ENCODE measurements at regions not wholly inside any gene's neighbourhood (a gene's known extent, or its start where the extent isn't known, plus 50 kb on each side); places are given as distances from the start of the nearest gene placed in this dataset.
"Not testable (repeated sequence)": the region's sequence is repeated elsewhere in the genome, so short reads cannot be mapped to it uniquely, and the experiment has no call there.

DNA sequence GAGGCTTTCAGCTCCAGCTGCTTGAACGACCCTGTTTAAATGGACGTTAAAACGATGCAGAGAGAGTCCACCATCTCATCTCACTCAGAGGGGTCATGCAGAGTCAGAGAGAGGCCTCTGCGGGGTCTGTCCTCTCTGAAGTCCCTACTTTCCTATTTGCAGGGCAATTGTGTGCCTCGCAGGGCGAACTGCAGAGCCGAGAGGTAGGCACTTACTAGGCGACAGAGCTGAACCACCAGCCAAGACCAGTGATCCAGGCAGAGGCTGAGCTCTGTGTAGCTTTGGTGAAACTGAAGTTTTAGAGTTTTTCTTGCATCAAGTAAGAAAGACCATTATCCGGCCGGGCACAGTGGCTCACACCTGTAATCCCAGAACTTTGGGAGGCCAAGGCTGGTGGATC lies 64.1 kb upstream of the CUX1 start:
- no peak overlapping the region for H3K4me3 ChIP-seq (ENCODE audit: low read length)
- H3K4me1 ChIP-seq (ENCODE audit: control insufficient read depth, insufficient read depth, low read length) = no peaks in the 10 kb centered on the region
- no peak overlapping the region for H3K27ac ChIP-seq (ENCODE audit: low read depth, low read length)
- H3K9ac ChIP-seq (ENCODE audit: low read length) = no peak overlapping the region
- H3K36me3 ChIP-seq (ENCODE audit: control insufficient read depth, insufficient read depth, low read length) = no peaks in the 10 kb centered on the region
- H3K27me3 ChIP-seq (ENCODE audit: control insufficient read depth, insufficient read depth, low read length) = no peaks in the 10 kb centered on the region

DNA sequence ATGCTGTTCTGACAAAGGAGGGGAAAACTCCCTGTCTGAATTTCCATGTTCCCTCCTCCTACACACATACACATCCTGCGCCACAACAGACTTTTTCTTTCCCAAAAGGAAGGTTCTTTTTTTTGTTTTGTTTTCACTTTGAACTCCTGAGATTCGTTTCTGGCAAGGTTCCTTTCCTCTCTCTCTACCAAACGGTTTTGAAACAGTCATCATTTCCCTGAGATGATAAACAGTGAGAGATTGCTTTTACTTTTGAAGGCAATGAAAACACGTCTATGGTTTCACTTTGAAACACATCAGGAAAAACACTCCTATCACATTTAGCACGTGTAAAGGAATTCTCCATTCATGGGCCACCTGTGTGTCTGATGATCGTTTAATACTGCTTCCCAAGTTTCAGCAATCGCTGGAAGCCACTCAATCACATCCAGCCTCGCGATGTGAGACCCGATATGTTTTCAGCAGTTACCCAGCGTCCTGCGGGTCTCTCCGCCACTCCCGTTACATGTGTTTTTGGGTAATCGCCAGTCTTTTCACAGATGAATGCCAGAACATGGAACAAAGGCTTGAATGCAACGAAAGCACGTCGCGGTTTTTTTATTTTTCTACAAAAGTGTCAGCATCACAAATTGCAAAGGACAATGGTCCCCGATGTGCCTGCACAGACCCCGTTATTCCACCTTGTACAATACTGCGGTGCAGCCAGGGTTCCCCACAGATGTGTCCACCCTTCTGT lies 62.8 kb upstream of the CUX1 start:
- H3K9ac ChIP-seq (ENCODE audit: low read length) = no peak overlapping the region
- no peak overlapping the region for H3K27ac ChIP-seq (ENCODE audit: low read depth, low read length)
- no peaks in the 10 kb centered on the region for H3K27me3 ChIP-seq (ENCODE audit: control insufficient read depth, insufficient read depth, low read length)
- H3K4me3 ChIP-seq (ENCODE audit: low read length) = peak overlapping the region; percentile 72
- H3K36me3 ChIP-seq (ENCODE audit: control insufficient read depth, insufficient read depth, low read length) = no peaks in the 10 kb centered on the region
- no peaks in the 10 kb centered on the region for H3K4me1 ChIP-seq (ENCODE audit: control insufficient read depth, insufficient read depth, low read length)

DNA sequence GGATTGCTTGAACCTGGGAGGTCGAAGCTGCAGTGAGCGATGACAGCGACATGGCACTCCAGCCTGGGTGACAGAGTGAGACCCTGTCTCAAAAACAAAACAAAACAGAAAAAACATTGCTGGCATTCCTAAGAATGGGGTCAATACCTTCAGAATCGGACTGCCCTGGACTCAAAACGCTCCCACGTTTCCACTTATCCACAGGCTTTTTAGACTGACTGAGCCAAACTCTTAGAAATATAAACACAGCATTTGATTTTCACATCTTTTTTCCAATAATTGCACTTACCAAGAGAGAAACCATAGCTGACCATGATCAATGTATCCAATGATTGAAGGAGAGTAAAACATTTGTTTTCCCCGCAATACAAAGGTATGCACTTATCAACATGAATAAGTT lies 59.5 kb upstream of the CUX1 start:
- Histone ChIP-seq H3K36me3 (ENCODE audit: control insufficient read depth, insufficient read depth, low read length) (no peaks in the 10 kb centered on the region), H3K4me1 (ENCODE audit: control insufficient read depth, insufficient read depth, low read length) (no peaks in the 10 kb centered on the region), H3K4me3 (ENCODE audit: low read length) (no peak overlapping the region), H3K27me3 (ENCODE audit: control insufficient read depth, insufficient read depth, low read length) (no peaks in the 10 kb centered on the region), H3K9ac (ENCODE audit: low read length) (no peak overlapping the region), H3K27ac (ENCODE audit: low read depth, low read length) (no peak overlapping the region)

DNA sequence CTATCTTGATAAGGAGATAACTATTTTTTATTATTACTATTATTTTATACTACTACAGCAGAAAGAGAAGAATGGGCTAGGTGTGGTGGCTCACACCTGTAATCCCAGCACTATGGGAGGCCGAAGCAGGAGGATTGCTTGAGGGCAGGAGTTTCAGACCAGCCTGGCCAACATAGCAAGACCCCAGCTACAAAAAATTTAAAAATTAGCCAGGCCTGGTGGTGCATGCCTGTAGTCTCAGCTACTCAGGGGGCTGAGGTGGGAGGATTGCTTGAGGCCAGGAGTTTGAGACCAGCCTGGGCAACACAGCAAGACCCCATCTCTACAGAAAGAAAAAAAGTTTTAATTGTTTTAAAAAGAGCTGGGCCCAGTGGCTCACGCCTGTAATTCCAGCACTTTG lies 58.9 kb upstream of the CUX1 start:
- not testable (repeated sequence) for H3K9ac ChIP-seq (ENCODE audit: low read length); H3K36me3 ChIP-seq (ENCODE audit: control insufficient read depth, insufficient read depth, low read length); H3K27ac ChIP-seq (ENCODE audit: low read depth, low read length); H3K4me3 ChIP-seq (ENCODE audit: low read length); H3K4me1 ChIP-seq (ENCODE audit: control insufficient read depth, insufficient read depth, low read length); H3K27me3 ChIP-seq (ENCODE audit: control insufficient read depth, insufficient read depth, low read length)

DNA sequence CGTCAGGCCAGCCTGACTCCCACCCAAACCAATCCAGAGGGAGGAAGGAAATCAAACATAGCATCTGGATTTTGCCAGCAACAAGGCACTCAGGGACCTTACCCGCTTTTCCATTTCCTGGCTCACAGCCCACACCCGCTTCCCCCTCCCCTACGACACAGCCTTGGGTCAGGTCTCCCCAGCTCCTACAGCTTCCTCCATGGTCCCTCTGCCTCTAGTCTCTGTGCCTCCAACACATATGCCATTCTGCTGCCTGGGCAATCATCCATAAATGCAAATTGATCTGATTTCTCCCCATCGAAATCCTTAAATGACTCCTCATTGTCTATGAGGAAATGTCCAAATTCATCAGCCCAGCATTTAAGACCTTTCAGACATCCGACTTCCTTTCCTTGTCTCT lies 53.2 kb upstream of the CUX1 start:
- no peak overlapping the region for H3K27ac ChIP-seq (ENCODE audit: low read depth, low read length)
- H3K9ac ChIP-seq (ENCODE audit: low read length) = no peak overlapping the region
- H3K27me3 ChIP-seq (ENCODE audit: control insufficient read depth, insufficient read depth, low read length) = no peaks in the 10 kb centered on the region
- no peaks in the 10 kb centered on the region for H3K4me1 ChIP-seq (ENCODE audit: control insufficient read depth, insufficient read depth, low read length)
- no peaks in the 10 kb centered on the region for H3K36me3 ChIP-seq (ENCODE audit: control insufficient read depth, insufficient read depth, low read length)
- H3K4me3 ChIP-seq (ENCODE audit: low read length) = no peak overlapping the region

DNA sequence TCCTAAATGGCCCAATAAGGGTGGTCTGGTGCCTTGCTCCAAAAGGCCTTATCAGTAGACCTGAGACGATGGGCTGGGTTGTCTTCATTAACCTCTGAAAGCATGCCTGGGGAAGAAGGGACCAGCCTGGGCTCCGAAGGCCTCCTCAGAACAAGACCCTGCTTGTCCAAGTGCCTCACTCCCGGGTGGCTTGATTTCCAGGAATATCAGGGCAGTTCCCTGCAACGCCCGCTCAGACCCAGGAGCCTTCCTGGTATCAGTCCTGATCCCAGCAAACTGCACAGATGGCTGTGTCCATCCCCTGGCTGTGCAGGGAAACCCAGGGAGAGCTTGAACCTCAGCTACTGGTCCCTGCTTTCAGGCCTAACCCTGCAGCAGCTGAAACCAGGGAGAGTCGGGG lies 49.9 kb upstream of the CUX1 start:
- Histone ChIP-seq H3K4me1 (ENCODE audit: control insufficient read depth, insufficient read depth, low read length) (no peaks in the 10 kb centered on the region), H3K4me3 (ENCODE audit: low read length) (no peak overlapping the region), H3K9ac (ENCODE audit: low read length) (no peak overlapping the region), H3K36me3 (ENCODE audit: control insufficient read depth, insufficient read depth, low read length) (no peaks in the 10 kb centered on the region), H3K27me3 (ENCODE audit: control insufficient read depth, insufficient read depth, low read length) (no peaks in the 10 kb centered on the region), H3K27ac (ENCODE audit: low read depth, low read length) (no peak overlapping the region)

Measured in rectal smooth muscle tissue (tissue), 1 donor.